ENCODE measurements at regions not wholly inside any gene's neighbourhood (a gene's known extent, or its start where the extent isn't known, plus 50 kb on each side); places are given as distances from the start of the nearest gene placed in this dataset.

DNA sequence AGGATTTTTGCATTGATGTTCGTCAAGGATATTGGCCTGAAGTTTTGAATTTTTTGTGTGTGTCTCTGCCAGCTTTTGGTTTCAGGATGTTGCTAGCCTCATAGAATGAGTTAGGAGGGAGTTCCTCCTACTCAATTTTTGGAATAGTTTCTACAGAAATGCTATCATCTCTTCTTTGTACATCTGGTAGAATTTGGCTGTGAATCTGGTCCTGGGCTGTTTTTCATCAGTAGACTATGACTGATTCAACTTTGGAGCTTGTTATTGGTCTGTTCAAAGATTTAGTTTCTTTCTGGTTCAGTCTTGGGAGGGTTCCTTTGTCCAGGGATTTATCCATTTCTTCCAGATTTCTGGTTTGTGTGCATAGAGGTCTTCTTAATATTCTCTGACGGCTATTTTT, 166.7 kb downstream of the ST6GAL2 start:
- Histone ChIP-seq H3K4me1 (no peaks in the 10 kb centered on the region), H3K4me3 (no peak overlapping the region), H3K9me3 (replicated peaks) (no peaks in the 10 kb centered on the region), H3K27ac (no peak overlapping the region), H3K27me3 (no peaks in the 10 kb centered on the region), H3K36me3 (no peaks in the 10 kb centered on the region)
- DNase-seq: no peak

DNA sequence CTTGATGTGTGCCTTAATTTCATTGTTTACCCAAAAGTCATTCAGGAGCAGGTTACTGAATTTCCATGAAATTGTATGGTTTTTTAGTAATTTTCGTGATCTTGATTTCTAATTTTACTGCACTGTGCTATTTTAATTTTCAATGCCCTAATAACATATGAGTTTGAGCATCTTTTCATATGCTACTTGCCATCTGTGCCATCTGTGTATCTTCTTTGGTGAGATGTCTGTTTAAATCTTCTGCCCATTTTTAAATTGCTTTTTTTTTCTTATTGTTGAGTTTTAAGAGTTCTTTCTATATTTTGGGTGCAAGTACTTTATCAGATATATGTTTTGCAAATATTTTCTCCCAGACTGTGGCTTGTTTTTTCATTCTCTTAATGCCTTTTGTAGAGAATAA, 165.9 kb downstream of the ST6GAL2 start:
- Histone ChIP-seq H3K27ac (no peak overlapping the region), H3K36me3 (no peaks in the 10 kb centered on the region), H3K9me3 (replicated peaks) (no peaks in the 10 kb centered on the region), H3K4me3 (no peak overlapping the region), H3K27me3 (no peaks in the 10 kb centered on the region), H3K4me1 (no peaks in the 10 kb centered on the region)
- DNase-seq: no peak

DNA sequence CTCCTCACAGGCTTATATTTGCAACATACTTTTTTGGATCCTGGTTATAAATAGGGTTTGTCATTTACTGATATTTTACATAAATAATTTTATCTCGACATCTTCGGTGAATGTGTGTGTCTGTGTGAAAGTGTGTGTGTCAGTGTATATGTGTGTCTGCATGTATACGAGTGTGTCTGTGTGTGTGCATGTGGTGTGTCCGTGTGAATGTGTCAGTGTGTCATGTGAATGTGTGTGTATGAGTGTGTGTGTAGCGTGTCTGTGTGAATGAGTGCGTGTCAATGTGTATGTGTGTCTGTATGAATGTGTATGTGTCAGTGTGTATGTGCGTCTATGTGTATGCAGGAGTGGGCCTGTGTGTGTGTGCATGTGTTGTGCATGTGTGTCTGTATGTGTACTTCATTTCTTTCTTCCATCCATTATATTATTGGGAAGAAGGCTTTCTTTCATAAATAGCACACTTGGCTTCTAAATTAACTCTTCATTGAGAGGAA, 161.6 kb downstream of the ST6GAL2 start:
- H3K36me3 ChIP-seq: no peaks in the 10 kb centered on the region
- no peaks in the 10 kb centered on the region for H3K4me1 ChIP-seq
- H3K27me3 ChIP-seq: no peaks in the 10 kb centered on the region
- no peak for DNase-seq
- H3K4me3 ChIP-seq: no peak overlapping the region
- H3K9me3 ChIP-seq (replicated peaks): no peaks in the 10 kb centered on the region
- no peak overlapping the region for H3K27ac ChIP-seq

DNA sequence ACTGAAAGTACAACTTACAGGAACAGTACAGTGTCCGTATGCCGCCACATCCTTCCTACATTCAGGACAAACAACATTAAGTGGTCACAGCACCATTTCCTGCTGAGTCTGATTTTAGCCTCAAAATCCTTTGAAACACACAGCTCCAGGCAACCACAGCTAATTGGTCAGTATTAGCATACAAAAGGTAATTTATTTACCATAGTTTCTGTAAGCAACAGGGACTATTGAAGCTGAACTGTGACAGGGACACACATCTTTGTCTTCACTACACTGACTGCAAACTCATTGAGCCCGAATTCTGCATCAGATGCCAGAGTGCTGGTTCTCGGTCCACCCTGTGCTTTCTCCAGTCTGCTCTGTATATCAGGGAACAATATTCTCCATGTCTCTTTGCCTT, 151.8 kb downstream of the ST6GAL2 start:
- Histone ChIP-seq H3K36me3 (no peaks in the 10 kb centered on the region), H3K4me1 (no peaks in the 10 kb centered on the region), H3K4me3 (no peak overlapping the region), H3K27me3 (peaks cover 4% of the 10 kb centered on the region; the same call in 1 of the 2 replicates), H3K27ac (no peak overlapping the region), H3K9me3 (replicated peaks) (no peaks in the 10 kb centered on the region)
- no peak for DNase-seq

DNA sequence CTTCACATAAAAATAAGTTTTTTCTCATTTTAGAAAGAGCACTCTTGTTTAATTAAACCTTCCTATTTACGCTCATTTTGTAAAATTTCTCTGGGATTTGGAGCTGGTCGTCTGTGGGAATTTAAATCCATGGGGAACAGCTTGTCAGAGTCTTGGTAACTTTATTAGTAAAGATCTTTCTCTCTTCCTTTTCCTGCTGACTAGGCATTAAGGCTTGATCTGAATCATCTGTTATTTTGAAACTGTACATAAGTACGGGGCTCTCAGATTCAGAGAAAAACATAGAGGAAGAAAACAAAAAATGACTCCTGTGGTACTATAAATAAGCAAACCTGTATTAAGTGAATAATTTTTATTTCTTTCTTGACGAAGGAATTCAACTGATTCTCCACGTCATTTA, 150.2 kb downstream of the ST6GAL2 start:
- Histone ChIP-seq H3K27me3 (peaks cover 4% of the 10 kb centered on the region; the same call in 1 of the 2 replicates), H3K4me1 (no peaks in the 10 kb centered on the region), H3K27ac (no peak overlapping the region), H3K9me3 (replicated peaks) (no peaks in the 10 kb centered on the region), H3K4me3 (no peak overlapping the region), H3K36me3 (no peaks in the 10 kb centered on the region)
- DNase-seq: no peak

DNA sequence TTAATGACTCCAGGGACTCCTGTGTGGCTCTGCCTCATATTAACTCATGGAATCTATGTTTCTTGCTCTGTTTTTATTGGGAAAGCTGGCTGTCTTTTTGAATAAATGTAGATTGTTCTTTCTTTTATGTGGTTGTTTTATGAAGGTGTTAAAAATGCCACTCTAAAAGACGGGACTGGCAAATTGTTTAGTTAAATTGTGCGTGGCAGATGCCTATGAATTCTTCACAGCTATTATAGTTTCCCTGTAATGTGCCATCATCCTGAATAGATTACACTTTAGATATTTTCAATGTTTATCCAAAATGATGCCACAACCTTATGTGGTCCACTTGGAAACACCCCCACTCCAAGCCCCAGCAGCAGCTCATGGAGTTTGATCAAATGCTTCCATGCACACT, 149.7 kb downstream of the ST6GAL2 start:
- H3K36me3 ChIP-seq: no peaks in the 10 kb centered on the region
- H3K9me3 ChIP-seq (replicated peaks): no peaks in the 10 kb centered on the region
- H3K27ac ChIP-seq: no peak overlapping the region
- no peak for DNase-seq
- no peak overlapping the region for H3K4me3 ChIP-seq
- H3K27me3 ChIP-seq: peaks cover 4% of the 10 kb centered on the region; the same call in 1 of the 2 replicates
- no peaks in the 10 kb centered on the region for H3K4me1 ChIP-seq

DNA sequence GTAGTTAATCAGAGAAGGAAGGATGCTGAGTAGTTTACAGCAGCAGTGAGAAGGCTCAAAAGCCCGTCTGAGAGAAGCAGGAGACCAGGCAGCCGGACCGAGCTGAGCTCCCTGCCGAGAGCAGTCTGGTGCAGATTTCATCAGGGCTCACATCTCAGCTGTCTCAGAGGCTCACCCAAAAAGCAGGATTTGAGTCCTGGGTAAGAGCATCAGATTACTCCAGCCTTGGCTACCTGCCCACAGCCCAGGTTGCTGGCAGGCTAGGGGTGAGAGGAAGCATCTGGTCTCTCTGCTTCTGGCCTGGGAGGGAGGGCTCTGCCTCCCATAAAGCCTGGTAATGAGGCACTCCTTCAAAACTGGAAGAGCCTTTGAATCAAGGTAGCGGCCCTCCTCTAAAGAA, 140.5 kb downstream of the ST6GAL2 start:
- Histone ChIP-seq H3K9me3 (replicated peaks) (no peaks in the 10 kb centered on the region), H3K36me3 (no peaks in the 10 kb centered on the region), H3K4me3 (no peak overlapping the region), H3K27me3 (no peaks in the 10 kb centered on the region), H3K4me1 (peaks cover 16% of the 10 kb centered on the region; the same call in 1 of the 2 replicates), H3K27ac (no peak overlapping the region)
- DNase-seq: peak; percentile 80 to 93

DNA sequence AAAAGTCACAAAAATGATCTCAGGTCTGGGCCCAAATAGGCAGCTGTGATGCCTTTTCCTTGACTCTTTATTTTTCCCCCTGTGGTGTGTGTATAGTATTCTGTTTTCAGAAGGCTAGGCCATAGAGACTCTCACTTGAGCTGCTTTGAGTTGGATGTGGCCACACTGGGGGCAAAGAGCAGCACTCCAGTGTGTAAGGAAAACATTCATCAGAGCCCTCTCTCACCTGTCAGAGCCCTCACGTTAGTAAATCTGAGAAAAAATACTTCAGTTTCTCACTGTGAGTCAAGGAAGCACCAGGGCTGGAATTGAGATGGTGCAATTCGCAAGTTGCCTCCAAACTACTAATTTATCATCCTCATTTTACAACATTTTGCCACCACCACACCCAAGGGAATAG, 136.1 kb downstream of the ST6GAL2 start:
- peaks cover 16% of the 10 kb centered on the region; the same call in 1 of the 2 replicates for H3K4me1 ChIP-seq
- no peaks in the 10 kb centered on the region for H3K36me3 ChIP-seq
- H3K9me3 ChIP-seq (replicated peaks): no peaks in the 10 kb centered on the region
- no peak overlapping the region for H3K4me3 ChIP-seq
- DNase-seq: no peak
- H3K27ac ChIP-seq: no peak overlapping the region
- H3K27me3 ChIP-seq: no peaks in the 10 kb centered on the region
